ENCODE measurements at regions not wholly inside any gene's neighbourhood (a gene's known extent, or its start where the extent isn't known, plus 50 kb on each side); places are given as distances from the start of the nearest gene placed in this dataset.

GRCh38 chr16:85283305-85284050 lies 171.2 kb upstream of the CIBAR2 start:
- no peaks in the 10 kb centered on the region for H3K4me1 ChIP-seq (ENCODE audit: control insufficient read depth, low read length)
- H4K20me1 ChIP-seq (ENCODE audit: control insufficient read depth, insufficient read depth, low read depth, low read length), result no peaks in the 10 kb centered on the region

GRCh38 chr16:85284141-85284817 lies 172.0 kb upstream of the CIBAR2 start:
- H3K4me2 ChIP-seq (ENCODE audit: low read length), result no peak overlapping the region
- no peaks in the 10 kb centered on the region for H3K9me3 ChIP-seq (ENCODE audit: control insufficient read depth, insufficient read depth, low read length)
- H3K27ac ChIP-seq (ENCODE audit: low read depth, low read length), result no peak overlapping the region
- no peak overlapping the region for H3K4me3 ChIP-seq (ENCODE audit: low read length)
- H3K79me2 ChIP-seq (ENCODE audit: control insufficient read depth, low read length), result no peaks in the 10 kb centered on the region
- no peaks in the 10 kb centered on the region for H3K9me2 ChIP-seq (replicated peaks; ENCODE audit: control insufficient read depth, low read length)
- no peaks in the 10 kb centered on the region for H4K20me1 ChIP-seq (ENCODE audit: control insufficient read depth, insufficient read depth, low read depth, low read length)
- H3K27me3 ChIP-seq (ENCODE audit: control insufficient read depth, low read length), result no peaks in the 10 kb centered on the region
- H3F3A ChIP-seq (ENCODE audit: control insufficient read depth, insufficient read depth), result no peaks in the 10 kb centered on the region
- no peaks in the 10 kb centered on the region for H3K36me3 ChIP-seq (ENCODE audit: control insufficient read depth, low read length)
- TF ChIP-seq CTCF (IDR thresholded peaks at IDR 0.05; ENCODE audit: low read depth, low read length, poor library complexity, severe bottlenecking) (no peak), EZH2phosphoT487 (IDR thresholded peaks at IDR 0.05; ENCODE audit: borderline replicate concordance, low read length) (no peak)
- H3K4me1 ChIP-seq (ENCODE audit: control insufficient read depth, low read length), result no peaks in the 10 kb centered on the region

More at GRCh38 chr16:85283305-85284050, 171.2 kb upstream of the CIBAR2 start:
- TF ChIP-seq EZH2phosphoT487 (IDR thresholded peaks at IDR 0.05; ENCODE audit: borderline replicate concordance, low read length) (no peak), CTCF (IDR thresholded peaks at IDR 0.05; ENCODE audit: low read depth, low read length, poor library complexity, severe bottlenecking) (no peak)
- Histone ChIP-seq H3K79me2 (ENCODE audit: control insufficient read depth, low read length) (no peaks in the 10 kb centered on the region), H3F3A (ENCODE audit: control insufficient read depth, insufficient read depth) (no peaks in the 10 kb centered on the region), H3K27ac (ENCODE audit: low read depth, low read length) (no peak overlapping the region), H3K9me3 (ENCODE audit: control insufficient read depth, insufficient read depth, low read length) (no peaks in the 10 kb centered on the region), H3K4me2 (ENCODE audit: low read length) (no peak overlapping the region), H3K4me3 (ENCODE audit: low read length) (no peak overlapping the region), H3K27me3 (ENCODE audit: control insufficient read depth, low read length) (no peaks in the 10 kb centered on the region), H3K36me3 (ENCODE audit: control insufficient read depth, low read length) (no peaks in the 10 kb centered on the region), H3K9me2 (replicated peaks; ENCODE audit: control insufficient read depth, low read length) (no peaks in the 10 kb centered on the region)

- TF ChIP-seq EZH2phosphoT487 (IDR thresholded peaks at IDR 0.05; ENCODE audit: borderline replicate concordance, low read length), result no peak
- no peak for TF ChIP-seq CTCF (IDR thresholded peaks at IDR 0.05; ENCODE audit: low read depth, low read length, poor library complexity, severe bottlenecking)
- no peaks in the 10 kb centered on the region for H3K79me2 ChIP-seq (ENCODE audit: control insufficient read depth, low read length)
- H3K4me3 ChIP-seq (ENCODE audit: low read length), result no peak overlapping the region
- no peaks in the 10 kb centered on the region for H3K9me3 ChIP-seq (ENCODE audit: control insufficient read depth, insufficient read depth, low read length)
- no peaks in the 10 kb centered on the region for H3K27me3 ChIP-seq (ENCODE audit: control insufficient read depth, low read length)
- no peaks in the 10 kb centered on the region for H4K20me1 ChIP-seq (ENCODE audit: control insufficient read depth, insufficient read depth, low read depth, low read length)
- H3K36me3 ChIP-seq (ENCODE audit: control insufficient read depth, low read length), result no peaks in the 10 kb centered on the region
- H3K4me1 ChIP-seq (ENCODE audit: control insufficient read depth, low read length), result no peaks in the 10 kb centered on the region
- no peaks in the 10 kb centered on the region for H3K9me2 ChIP-seq (replicated peaks; ENCODE audit: control insufficient read depth, low read length)
- no peak overlapping the region for H3K4me2 ChIP-seq (ENCODE audit: low read length)
- H3K27ac ChIP-seq (ENCODE audit: low read depth, low read length), result no peak overlapping the region
- no peaks in the 10 kb centered on the region for H3F3A ChIP-seq (ENCODE audit: control insufficient read depth, insufficient read depth)
Measured at GRCh38 chr16:85285681-85286065, 173.4 kb upstream of the CIBAR2 start.
